NB4 (cell line): ENCODE measurements at regions not wholly inside any gene's neighbourhood (a gene's known extent, or its start where the extent isn't known, plus 50 kb on each side); places are given as distances from the start of the nearest gene placed in this dataset.

Experiments used
- MYC ChIP-seq: IDR thresholded peaks from 2 replicates; pipeline ENCODE4 v1.6.1; 2011; ENCODE audit warnings: low read depth, low read length
- POLR2A ChIP-seq: IDR thresholded peaks from 2 replicates; pipeline ENCODE4 v1.6.1; 2011; ENCODE audit warnings: mild to moderate bottlenecking; ENCODE audit not compliant: insufficient read length; ENCODE audit errors: extremely low read depth
- TF ChIP-seq, protein P1 (sequence below): IDR thresholded peaks from one replicate; pipeline ENCODE4 v1.5.1; 2012; ENCODE audit warnings: low read depth, low read length
- TF ChIP-seq, protein P2 (sequence below): IDR thresholded peaks from 2 replicates; pipeline ENCODE4 v1.6.1; 2011; ENCODE audit warnings: low read depth, low read length

DNA sequence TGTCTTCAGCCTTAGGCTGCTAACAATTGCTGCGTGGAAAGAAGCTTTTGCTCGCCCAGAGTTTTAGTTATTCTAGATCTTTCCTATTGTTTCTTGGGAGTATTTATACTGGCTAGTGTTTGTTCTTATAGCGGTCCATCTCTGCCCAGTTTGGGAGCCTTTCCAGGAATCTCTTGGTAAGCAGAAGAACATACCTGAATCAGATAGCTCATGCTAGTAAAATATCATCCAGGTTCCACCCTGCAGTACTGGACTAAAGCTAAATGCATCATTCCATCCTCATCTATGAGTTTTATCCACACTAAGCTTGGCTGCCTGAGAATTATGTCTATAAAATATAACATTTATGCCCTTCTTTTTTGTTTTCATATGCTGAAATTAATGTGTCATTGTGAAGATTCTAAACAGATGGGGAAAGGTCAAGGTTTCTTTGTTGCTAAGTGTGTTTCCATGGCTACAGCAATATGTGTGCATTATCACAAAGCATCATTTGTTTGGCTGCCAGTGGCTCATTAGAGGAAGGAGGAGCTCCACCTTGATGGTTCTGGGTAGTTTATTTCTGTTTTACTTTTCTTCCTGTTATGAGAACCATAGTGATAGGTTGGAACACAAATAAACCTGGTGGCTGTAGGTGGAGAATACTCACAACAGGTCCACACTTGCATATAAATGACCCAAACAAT lies 182.8 kb downstream of the PIK3C3 start:
- TF ChIP-seq, protein P1, sequence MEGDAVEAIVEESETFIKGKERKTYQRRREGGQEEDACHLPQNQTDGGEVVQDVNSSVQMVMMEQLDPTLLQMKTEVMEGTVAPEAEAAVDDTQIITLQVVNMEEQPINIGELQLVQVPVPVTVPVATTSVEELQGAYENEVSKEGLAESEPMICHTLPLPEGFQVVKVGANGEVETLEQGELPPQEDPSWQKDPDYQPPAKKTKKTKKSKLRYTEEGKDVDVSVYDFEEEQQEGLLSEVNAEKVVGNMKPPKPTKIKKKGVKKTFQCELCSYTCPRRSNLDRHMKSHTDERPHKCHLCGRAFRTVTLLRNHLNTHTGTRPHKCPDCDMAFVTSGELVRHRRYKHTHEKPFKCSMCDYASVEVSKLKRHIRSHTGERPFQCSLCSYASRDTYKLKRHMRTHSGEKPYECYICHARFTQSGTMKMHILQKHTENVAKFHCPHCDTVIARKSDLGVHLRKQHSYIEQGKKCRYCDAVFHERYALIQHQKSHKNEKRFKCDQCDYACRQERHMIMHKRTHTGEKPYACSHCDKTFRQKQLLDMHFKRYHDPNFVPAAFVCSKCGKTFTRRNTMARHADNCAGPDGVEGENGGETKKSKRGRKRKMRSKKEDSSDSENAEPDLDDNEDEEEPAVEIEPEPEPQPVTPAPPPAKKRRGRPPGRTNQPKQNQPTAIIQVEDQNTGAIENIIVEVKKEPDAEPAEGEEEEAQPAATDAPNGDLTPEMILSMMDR = no peak
- TF ChIP-seq POLR2A = no peak
- TF ChIP-seq, protein P2, sequence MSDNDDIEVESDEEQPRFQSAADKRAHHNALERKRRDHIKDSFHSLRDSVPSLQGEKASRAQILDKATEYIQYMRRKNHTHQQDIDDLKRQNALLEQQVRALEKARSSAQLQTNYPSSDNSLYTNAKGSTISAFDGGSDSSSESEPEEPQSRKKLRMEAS = no peak
- no peak for TF ChIP-seq MYC
